HG03159 (cell line): ENCODE measurements at regions not wholly inside any gene's neighbourhood (a gene's known extent, or its start where the extent isn't known, plus 50 kb on each side); places are given as distances from the start of the nearest gene placed in this dataset.
A peak's percentile ranks its signal among the peaks of the same experiment; 100 is the strongest.

Experiments used
- ATAC-seq: cut with Tn5 transposase; IDR thresholded peaks from one replicate; pipeline ENCODE4 v1.9.1; 2021; ENCODE audit warnings: mild to moderate bottlenecking, moderate library complexity; ENCODE audit not compliant: unreplicated experiment

GRCh38 chr11:105553025-105553424, 56.8 kb upstream of the GRIA4 start:
- ATAC-seq = no peak

- ATAC-seq = no peak
Observed at GRCh38 chr11:105548359-105548758, 61.5 kb upstream of the GRIA4 start.

GRCh38 chr11:105538588-105538987, 71.3 kb upstream of the GRIA4 start:
- ATAC-seq = no peak

GRCh38 chr11:105537531-105537930, 72.3 kb upstream of the GRIA4 start:
- no peak for ATAC-seq

GRCh38 chr11:105524286-105524685, 85.6 kb upstream of the GRIA4 start:
- no peak for ATAC-seq

- no peak for ATAC-seq
Observed at GRCh38 chr11:105520706-105521345, 89.0 kb upstream of the GRIA4 start.

GRCh38 chr11:105507496-105508254, 102.2 kb upstream of the GRIA4 start:
- no peak for ATAC-seq

GRCh38 chr11:105492010-105492409, 117.9 kb upstream of the GRIA4 start:
- ATAC-seq = no peak

- ATAC-seq = no peak
Observed at GRCh38 chr11:105491394-105491793, 118.5 kb upstream of the GRIA4 start.

- ATAC-seq = peak; percentile 66
Observed at GRCh38 chr11:105490333-105490732, 119.5 kb upstream of the GRIA4 start.

- no peak for ATAC-seq
Observed at GRCh38 chr11:105489446-105489845, 120.4 kb upstream of the GRIA4 start.

- ATAC-seq = no peak
Observed at GRCh38 chr11:105486929-105487328, 122.9 kb upstream of the GRIA4 start.

GRCh38 chr11:105469931-105470330, 139.9 kb upstream of the GRIA4 start:
- no peak for ATAC-seq

GRCh38 chr11:105468154-105468553, 141.7 kb upstream of the GRIA4 start:
- ATAC-seq = no peak

- no peak for ATAC-seq
Observed at GRCh38 chr11:105466582-105467228, 143.2 kb upstream of the GRIA4 start.

- ATAC-seq = no peak
Observed at GRCh38 chr11:105458071-105458470, 151.8 kb upstream of the GRIA4 start.

- peak; percentile 77 for ATAC-seq
Observed at GRCh38 chr11:105456950-105457349, 152.9 kb upstream of the GRIA4 start.

- no peak for ATAC-seq
Observed at GRCh38 chr11:105449100-105449734, 160.7 kb upstream of the GRIA4 start.

- ATAC-seq = no peak
Observed at GRCh38 chr11:105448703-105449079, 161.2 kb upstream of the GRIA4 start.

GRCh38 chr11:105447936-105448702, 161.8 kb upstream of the GRIA4 start:
- no peak for ATAC-seq

- ATAC-seq = no peak
Observed at GRCh38 chr11:105443623-105444022, 166.2 kb upstream of the GRIA4 start.
